HG02571 (cell line): ENCODE measurements at regions not wholly inside any gene's neighbourhood (a gene's known extent, or its start where the extent isn't known, plus 50 kb on each side); places are given as distances from the start of the nearest gene placed in this dataset.
"Not testable (repeated sequence)": the region's sequence is repeated elsewhere in the genome, so short reads cannot be mapped to it uniquely, and the experiment has no call there.

Experiments
- ATAC-seq: cut with Tn5 transposase; IDR thresholded peaks from one replicate; pipeline ENCODE4 v1.9.1; 2021; ENCODE audit warnings: mild to moderate bottlenecking, moderate library complexity; ENCODE audit not compliant: unreplicated experiment

- no peak for ATAC-seq
Measured at GRCh38 chr12:68387338-68387737, 55.2 kb upstream of the MDM1 start.

GRCh38 chr12:68389305-68389704 is 57.1 kb upstream of the MDM1 start:
- no peak for ATAC-seq

- no peak for ATAC-seq
Measured at GRCh38 chr12:68391937-68392336, 59.8 kb upstream of the MDM1 start.

- no peak for ATAC-seq
Measured at GRCh38 chr12:68392376-68392775, 60.2 kb upstream of the MDM1 start.

DNA sequence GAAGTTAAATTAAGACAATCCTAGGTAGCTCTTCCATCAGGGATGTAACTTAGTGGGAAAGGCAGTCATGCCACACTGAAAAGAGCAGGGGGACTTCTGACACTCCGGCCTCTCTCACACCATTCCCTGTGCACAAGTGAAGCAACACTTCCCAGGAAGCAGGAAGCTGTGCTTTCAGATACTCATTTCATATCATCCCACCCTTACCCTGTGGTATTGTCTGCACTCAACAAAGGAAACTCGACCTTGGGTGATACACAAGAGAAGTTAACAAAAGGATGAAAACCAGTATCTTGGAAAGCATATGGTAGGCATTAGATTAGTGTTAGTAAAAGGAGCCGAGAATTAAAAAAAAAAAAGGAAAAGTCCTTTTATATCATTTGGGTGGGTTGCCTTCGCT is 61.3 kb upstream of the MDM1 start:
- no peak for ATAC-seq

GRCh38 chr12:68397566-68398158 is 65.5 kb upstream of the MDM1 start:
- ATAC-seq: no peak

GRCh38 chr12:68398689-68399088 is 66.5 kb upstream of the MDM1 start:
- not testable (repeated sequence) for ATAC-seq

DNA sequence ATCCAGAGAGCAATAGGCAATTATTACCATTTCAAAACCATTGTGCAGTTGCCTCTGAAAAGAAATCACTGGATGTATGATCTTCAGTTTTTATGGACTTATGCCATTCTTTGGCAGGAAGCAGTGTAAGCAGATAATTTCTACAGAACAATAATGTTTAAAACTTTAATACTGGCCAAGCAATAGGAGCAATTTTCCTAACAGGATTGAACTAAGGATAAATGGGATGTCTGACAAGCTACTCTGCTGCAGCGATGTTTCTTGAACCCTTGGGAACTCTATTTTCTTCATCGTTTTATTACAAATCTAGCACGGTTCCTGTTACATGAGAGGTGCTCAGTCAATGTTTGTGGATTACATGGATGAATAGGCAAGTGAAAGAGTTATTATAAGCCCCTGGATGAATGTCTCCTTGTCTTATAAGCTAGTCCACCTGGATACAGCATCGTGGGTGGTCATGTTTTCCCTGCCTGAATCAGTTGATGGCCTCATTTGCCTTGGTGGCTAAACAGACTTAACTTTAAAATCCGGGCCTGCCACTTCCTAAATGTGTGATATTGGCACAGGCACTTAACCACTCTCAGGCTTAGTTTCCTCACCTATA is 68.2 kb upstream of the MDM1 start:
- ATAC-seq: no peak

GRCh38 chr12:68402422-68402821 is 70.3 kb upstream of the MDM1 start:
- ATAC-seq: no peak

GRCh38 chr12:68403296-68403695 is 71.1 kb upstream of the MDM1 start:
- ATAC-seq: no peak

GRCh38 chr12:68403711-68404110 is 71.5 kb upstream of the MDM1 start:
- no peak for ATAC-seq

- no peak for ATAC-seq
Measured at GRCh38 chr12:68405343-68405781, 73.2 kb upstream of the MDM1 start.

GRCh38 chr12:68406134-68406576 is 74.0 kb upstream of the MDM1 start:
- no peak for ATAC-seq

DNA sequence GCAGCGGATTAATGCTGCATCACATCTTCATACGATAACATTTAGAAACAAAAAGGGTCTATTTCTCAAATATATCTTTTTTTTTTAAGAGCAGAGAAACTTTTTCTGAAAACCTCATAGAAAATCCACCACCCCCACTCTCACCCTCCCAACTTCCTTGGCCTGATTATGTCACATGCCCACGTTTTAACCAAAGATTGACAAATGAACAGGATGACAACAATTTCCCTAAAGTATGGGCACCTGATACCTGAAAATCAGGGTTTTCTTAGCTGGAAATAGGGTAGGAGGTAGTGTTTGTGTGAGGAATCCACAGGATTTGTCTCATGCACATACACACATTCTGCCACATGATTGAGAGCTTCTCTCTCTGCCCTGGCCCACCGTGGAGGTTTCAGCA is 74.7 kb upstream of the MDM1 start:
- no peak for ATAC-seq

GRCh38 chr12:68410018-68410660 is 78.0 kb upstream of the MDM1 start:
- ATAC-seq: no peak

- no peak for ATAC-seq
Measured at GRCh38 chr12:68411371-68411770, 79.2 kb upstream of the MDM1 start.

DNA sequence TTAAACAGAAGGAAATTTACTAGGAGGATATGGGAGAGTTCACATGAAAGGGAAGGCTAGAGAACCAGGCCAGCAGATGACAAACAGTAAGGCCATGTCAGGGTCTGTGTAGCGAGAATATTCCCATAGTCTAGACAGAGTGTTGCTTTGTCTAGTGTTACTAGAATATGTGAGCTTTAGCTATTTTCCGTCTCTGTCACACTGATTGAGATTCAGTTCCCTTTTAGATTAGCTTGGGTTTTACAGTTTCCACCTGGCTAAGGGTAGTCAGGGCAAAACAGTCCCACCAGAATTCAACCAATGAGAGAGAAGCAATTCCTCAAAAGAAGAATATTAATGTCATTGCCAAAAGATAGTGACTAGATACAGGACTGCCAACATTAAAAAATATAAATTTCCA is 82.8 kb upstream of the MDM1 start:
- no peak for ATAC-seq

GRCh38 chr12:68416350-68416749 is 84.2 kb upstream of the MDM1 start:
- no peak for ATAC-seq

DNA sequence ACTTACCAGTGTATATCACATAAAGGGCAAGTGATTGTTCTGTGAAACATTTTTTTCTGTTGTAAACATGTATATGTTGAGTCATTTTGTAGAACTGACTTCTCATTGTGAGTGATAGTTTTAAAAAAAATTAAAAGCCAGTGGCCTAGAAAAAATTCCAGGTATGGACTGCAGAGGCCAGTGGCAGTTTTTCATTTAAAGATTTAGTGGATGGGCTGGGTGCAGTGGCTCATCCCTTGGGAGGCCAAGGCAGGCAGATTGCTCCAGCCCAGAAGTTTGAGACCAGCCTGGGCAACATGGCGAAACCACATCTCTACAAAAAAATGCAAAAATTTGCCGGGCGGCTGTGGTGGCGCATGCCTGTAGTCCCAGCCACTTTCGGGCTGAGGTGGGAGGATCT is 84.7 kb upstream of the MDM1 start:
- ATAC-seq: no peak

GRCh38 chr12:68418137-68418460 is 85.9 kb upstream of the MDM1 start:
- no peak for ATAC-seq

GRCh38 chr12:68420225-68421010 is 88.3 kb upstream of the MDM1 start:
- no peak for ATAC-seq

DNA sequence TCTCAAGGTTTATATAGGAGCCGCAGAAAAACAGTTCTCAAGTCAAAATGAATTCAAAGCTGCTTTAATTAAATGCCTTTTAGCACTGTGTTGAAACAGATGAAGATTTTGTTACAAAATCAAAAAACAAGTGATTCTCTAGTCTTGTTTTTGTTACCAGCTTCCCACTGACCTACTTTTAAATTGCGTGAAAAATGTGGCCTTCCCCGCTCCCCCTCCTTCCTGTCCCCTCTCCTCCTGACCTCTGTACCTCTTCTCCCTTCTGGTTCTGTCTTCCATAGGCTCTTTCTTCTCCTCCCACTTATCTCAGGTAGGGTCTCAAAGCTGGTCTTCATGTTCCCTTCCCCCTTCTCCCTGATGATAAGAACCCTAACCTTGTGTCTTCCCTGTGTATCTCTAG is 90.0 kb upstream of the MDM1 start:
- no peak for ATAC-seq
